Heart right ventricle (tissue), 16 donors: ENCODE measurements at regions not wholly inside any gene's neighbourhood (a gene's known extent, or its start where the extent isn't known, plus 50 kb on each side); places are given as distances from the start of the nearest gene placed in this dataset.

Experiments
- ATAC-seq, 8 donors: fragments of 200-7000 bp; cut with Tn5 transposase; one replicate each; pipeline ENCODE4 v1.9.1; 2020; ENCODE audit warnings: mild to moderate bottlenecking in 8 of 8, moderate library complexity in 8 of 8, moderate number of reproducible peaks in 1 of 8
- DNase-seq, 2 donors: peaks; one replicate each; pipeline ENCODE4 v3.0.0-alpha.2; 2020
- H3K27ac ChIP-seq, 10 donors: fragments of 200-600 bp; sonication (generic) in 2 of 10; one replicate each; pipeline versions ENCODE4 v1.5.0 to v1.8.0; 2020 to 2022; ENCODE audit warnings: mild to moderate bottlenecking in 3 of 10
- H3K27me3 ChIP-seq, 7 donors: fragments of 200-600 bp; one replicate each; pipeline ENCODE4 v1.8.0; 2021 to 2022; ENCODE audit warnings: mild to moderate bottlenecking in 2 of 7
- H3K36me3 ChIP-seq, 9 donors: fragments of 200-600 bp; sonication (generic) in 1 of 9; one replicate each; pipeline versions ENCODE4 v1.5.0 to v1.8.0; 2020 to 2022; ENCODE audit warnings: mild to moderate bottlenecking in 2 of 9
- H3K4me1 ChIP-seq, 9 donors: fragments of 200-600 bp; sonication (generic) in 1 of 9; one replicate each; pipeline versions ENCODE4 v1.5.0 to v1.8.0; 2020 to 2022; ENCODE audit warnings: mild to moderate bottlenecking in 4 of 9
- H3K4me3 ChIP-seq, 10 donors: fragments of 200-600 bp; sonication (generic) in 2 of 10; one replicate each; pipeline versions ENCODE4 v1.5.0 to v1.8.0; 2020 to 2022; ENCODE audit warnings: mild to moderate bottlenecking in 7 of 10, moderate library complexity in 2 of 10
- H3K9me3 ChIP-seq, 11 donors: fragments of 200-600 bp in 10 of 11; sonication (generic) in 2 of 11; one replicate each; pipeline versions ENCODE4 v1.5.0 to v1.8.0; 2013 to 2022; ENCODE audit warnings: mild to moderate bottlenecking in 2 of 11, control low read depth in 1 of 11, moderate library complexity in 1 of 11
- CTCF ChIP-seq, 9 donors: fragments of 200-600 bp; sonication (generic) in 2 of 9; IDR thresholded peaks; one replicate each; pipeline versions ENCODE4 v1.5.0 to v1.8.0; 2021 to 2022; ENCODE audit warnings: antibody characterized with exemption in 9 of 9, mild to moderate bottlenecking in 5 of 9, moderate library complexity in 1 of 9
- WGBS, 2 donors: extraction: QIAGEN DNeasy Blood & Tissue Kit; methylation state at CpG; one replicate each; pipeline ENCODE4 v1.1.7; 2013; ENCODE audit warnings: inconsistent platforms in 1 of 2; 5-methylcytosine and 5-hydroxymethylcytosine counted together
- intact Hi-C, 10 donors: fragments of 100-400 bp; cut with DNase I; formaldehyde crosslinking; loops; one replicate each; pipeline versions ENCODE4 v1.11.1 to v1.14.2; 2022
- donor health status: Arrhythmogenic right ventricular cardiomyopathy.
- donor health status: ischemic (EF 13 %, LVEDD 7.1; RV severe dilation, severe dysfunction).
- donor health status: healthy with polysubstance abuse.
- donor health status: DM: no; HTN: yes; CAD: no.
- donor health status: DM: no; HTN: no; CAD: no.
- donor health status: ischemic (EF 25% LVEDD 6.9; RV normal size, moderate dysfunction).
- donor health status: ischemic (EF 25% LVEDD 5.7; RV mildly dilated, moderate dysfunction).
- donor health status: healthy.
- donor health status: DM: yes; HTN: yes; CAD: no.
- donor health status: Ischemic cardiomyopathy.
- donor health status: ischemic (EF 35%, LVEDD 5.7; RV mildly dilated, moderate dysfunction).
- donor health status: nonischemic (EF 11% LVEDD 7.7; RV severe dilation, severe dysfunction).
- donor health status: DM: yes; HTN: yes; CAD: no.
- donor health status: PGD.
- donor health status: ischemic (EF 29% LVEDD 5.4; RV normal size, mild dysfunction).
- donor health status: nonischemic (EF 23%, LVEDD 6.1; RV moderate dilation, normal function).

- Histone ChIP-seq H3K27me3 (no peaks in the 10 kb centered on the region), H3K36me3 (no peaks in the 10 kb centered on the region), H3K4me3 (no peak overlapping the region), H3K4me1 (no peaks in the 10 kb centered on the region), H3K9me3 (peaks cover 0 to 13% (median 0%) of the 10 kb centered on the region in 11 donors), H3K27ac (no peak overlapping the region)
- ATAC-seq (no peak), DNase-seq (no peak)
- intact Hi-C loops = no loop called here
- TF ChIP-seq CTCF (IDR thresholded peaks at IDR 0.05) = no peak
Observed at GRCh38 chr1:88252745-88253144, 431.3 kb upstream of the PKN2 start.

GRCh38 chr1:88265606-88266005, 418.5 kb upstream of the PKN2 start:
- no peak overlapping the region for H3K27ac ChIP-seq
- TF ChIP-seq CTCF (IDR thresholded peaks at IDR 0.05) = no peak
- intact Hi-C loops = no loop called here
- WGBS, 2 donors = 22 to 32% methylated on average over 1 of the region's 1 CpG
- ATAC-seq (no peak), DNase-seq (no peak)
- H3K36me3 ChIP-seq = no peaks in the 10 kb centered on the region
- H3K4me3 ChIP-seq = no peak overlapping the region
- H3K4me1 ChIP-seq = no peaks in the 10 kb centered on the region
- no peaks in the 10 kb centered on the region for H3K9me3 ChIP-seq
- H3K27me3 ChIP-seq = peaks cover 0 to 7% (median 0%) of the 10 kb centered on the region in 7 donors

- no peak overlapping the region for H3K4me3 ChIP-seq
- peaks cover 0 to 7% (median 0%) of the 10 kb centered on the region in 7 donors for H3K27me3 ChIP-seq
- 83 to 93% methylated on average over 1 of the region's 1 CpG for WGBS, 2 donors
- DNase-seq = no peak
- no peak for TF ChIP-seq CTCF (IDR thresholded peaks at IDR 0.05)
- ATAC-seq = no peak
- H3K4me1 ChIP-seq = no peaks in the 10 kb centered on the region
- H3K36me3 ChIP-seq = no peaks in the 10 kb centered on the region
- intact Hi-C loops = no loop called here
- H3K27ac ChIP-seq = no peak overlapping the region
- H3K9me3 ChIP-seq = no peaks in the 10 kb centered on the region
Observed at GRCh38 chr1:88266051-88266450, 418.0 kb upstream of the PKN2 start.

- TF ChIP-seq CTCF (IDR thresholded peaks at IDR 0.05) = no peak
- Histone ChIP-seq H3K4me1 (no peaks in the 10 kb centered on the region), H3K4me3 (no peak overlapping the region), H3K9me3 (no peaks in the 10 kb centered on the region), H3K27ac (no peak overlapping the region), H3K27me3 (peaks cover 0 to 7% (median 0%) of the 10 kb centered on the region in 7 donors), H3K36me3 (no peaks in the 10 kb centered on the region)
- WGBS, 2 donors = 93 to 95% methylated on average over 5 of the region's 5 CpGs
- intact Hi-C loops = no loop called here
- DNase-seq = no peak
- ATAC-seq = no peak
Observed at GRCh38 chr1:88272216-88272615, 411.9 kb upstream of the PKN2 start.

- Histone ChIP-seq H3K27me3 (peaks cover 0 to 7% (median 0%) of the 10 kb centered on the region in 7 donors), H3K4me3 (no peak overlapping the region), H3K4me1 (no peaks in the 10 kb centered on the region), H3K27ac (no peak overlapping the region), H3K9me3 (peaks cover 0 to 4% (median 0%) of the 10 kb centered on the region in 11 donors), H3K36me3 (no peaks in the 10 kb centered on the region)
- intact Hi-C loops = no loop called here
- WGBS, 2 donors = 89 to 90% methylated on average over 1 of the region's 1 CpG
- DNase-seq (no peak), ATAC-seq (no peak)
- TF ChIP-seq CTCF (IDR thresholded peaks at IDR 0.05) = no peak
Observed at GRCh38 chr1:88274431-88274830, 409.6 kb upstream of the PKN2 start.
